Hepatocyte (in vitro differentiated cells): ENCODE measurements at regions not wholly inside any gene's neighbourhood (a gene's known extent, or its start where the extent isn't known, plus 50 kb on each side); places are given as distances from the start of the nearest gene placed in this dataset.
"Not testable (repeated sequence)": the region's sequence is repeated elsewhere in the genome, so short reads cannot be mapped to it uniquely, and the experiment has no call there.

ENCODE experiments used
- DNase-seq: peaks from one replicate; pipeline ENCODE4 v3.0.0-alpha.2; 2016; ENCODE audit warnings: low spot score
- H2AFZ ChIP-seq: fragments of 200-600 bp; sonication (generic); 2 replicates; pipeline ENCODE4 v1.6.0; 2016; ENCODE audit warnings: antibody characterized with exemption, mild to moderate bottlenecking
- H3K27ac ChIP-seq: fragments of 200-600 bp; sonication (generic); 2 replicates; pipeline ENCODE4 v1.5.1; 2016; ENCODE audit warnings: mild to moderate bottlenecking
- H3K27me3 ChIP-seq: fragments of 200-600 bp; sonication (generic); 2 replicates; pipeline ENCODE4 v1.6.1; 2016
- H3K36me3 ChIP-seq: fragments of 200-600 bp; sonication (generic); replicated peaks from 2 replicates; pipeline ENCODE4 v1.5.1; 2016; ENCODE audit warnings: low read depth; ENCODE audit not compliant: insufficient read depth
- H3K4me1 ChIP-seq: fragments of 200-600 bp; sonication (generic); 2 replicates; pipeline ENCODE4 v1.5.1; 2016; ENCODE audit warnings: mild to moderate bottlenecking, moderate library complexity; ENCODE audit not compliant: insufficient read depth
- H3K4me2 ChIP-seq: fragments of 200-600 bp; sonication (generic); 2 replicates; pipeline ENCODE4 v1.6.0; 2016
- H3K4me3 ChIP-seq: fragments of 200-600 bp; sonication (generic); 2 replicates; pipeline ENCODE4 v1.5.1; 2016; ENCODE audit warnings: mild to moderate bottlenecking
- H3K79me2 ChIP-seq: fragments of 200-600 bp; sonication (generic); 2 replicates; pipeline ENCODE4 v1.6.0; 2017; ENCODE audit warnings: mild to moderate bottlenecking
- H3K9me2 ChIP-seq: fragments of 200-600 bp; sonication (generic); replicated peaks from 2 replicates; pipeline ENCODE4 v1.6.0; 2017; ENCODE audit warnings: mild to moderate bottlenecking; ENCODE audit not compliant: insufficient read depth
- H3K9me3 ChIP-seq: fragments of 200-600 bp; sonication (generic); 2 replicates; pipeline ENCODE4 v1.5.1; 2016; ENCODE audit warnings: low read depth, mild to moderate bottlenecking
- H4K20me1 ChIP-seq: fragments of 200-600 bp; sonication (generic); 2 replicates; pipeline ENCODE4 v1.6.0; 2016; ENCODE audit warnings: mild to moderate bottlenecking; ENCODE audit not compliant: insufficient read depth, poor library complexity, severe bottlenecking
- EZH2 ChIP-seq: fragments of 200-600 bp; sonication (generic); IDR thresholded peaks from 2 replicates; pipeline ENCODE4 v1.6.1; 2016; ENCODE audit warnings: antibody characterized with exemption, mild to moderate bottlenecking, borderline replicate concordance
- EZH2phosphoT487 ChIP-seq: fragments of 200-600 bp; sonication (generic); IDR thresholded peaks from one replicate; pipeline ENCODE4 v1.6.1; 2018; ENCODE audit warnings: antibody characterized with exemption, mild to moderate bottlenecking, low read depth, moderate library complexity; ENCODE audit not compliant: unreplicated experiment, severe bottlenecking
- WGBS: methylation state at CpG from one replicate; pipeline ENCODE4 v1.1.6; 2016; ENCODE audit warnings: low lambda C conversion rate; ENCODE audit errors: missing lambda C conversion rate; 5-methylcytosine and 5-hydroxymethylcytosine counted together
- TF ChIP-seq, protein P1 (sequence below): fragments of 200-600 bp; sonication (generic); IDR thresholded peaks from 2 replicates; pipeline ENCODE4 v1.5.1; 2016; ENCODE audit warnings: antibody characterized with exemption, mild to moderate bottlenecking; ENCODE audit not compliant: poor library complexity

DNA sequence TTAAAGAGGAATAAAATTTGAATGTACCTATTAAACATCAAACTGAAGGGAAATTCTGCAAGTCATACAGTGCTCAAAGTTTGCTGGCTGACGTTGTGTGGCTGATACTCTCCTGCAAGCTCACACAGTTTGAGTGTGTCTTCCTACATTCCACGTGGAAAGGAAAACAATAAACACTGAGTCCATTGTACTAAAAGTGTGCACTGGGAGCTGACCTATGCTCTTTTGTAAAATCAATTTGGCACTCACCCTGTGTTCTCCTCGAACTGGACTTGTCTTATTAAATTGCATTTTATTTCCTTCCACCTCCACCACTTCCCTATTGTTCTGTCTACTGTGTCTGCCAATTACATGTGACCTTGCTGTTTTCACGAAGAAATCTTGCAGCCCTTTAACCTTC is 458.0 kb downstream of the CPS1 start:
- Histone ChIP-seq H3K27ac (no peak overlapping the region), H3K79me2 (no peaks in the 10 kb centered on the region), H3K4me2 (no peak overlapping the region), H3K27me3 (no peaks in the 10 kb centered on the region), H2AFZ (no peak overlapping the region), H3K4me3 (no peak overlapping the region), H4K20me1 (no peaks in the 10 kb centered on the region), H3K9me3 (no peaks in the 10 kb centered on the region), H3K4me1 (no peaks in the 10 kb centered on the region), H3K9me2 (no peaks in the 10 kb centered on the region), H3K36me3 (no peaks in the 10 kb centered on the region)
- TF ChIP-seq, protein P1, sequence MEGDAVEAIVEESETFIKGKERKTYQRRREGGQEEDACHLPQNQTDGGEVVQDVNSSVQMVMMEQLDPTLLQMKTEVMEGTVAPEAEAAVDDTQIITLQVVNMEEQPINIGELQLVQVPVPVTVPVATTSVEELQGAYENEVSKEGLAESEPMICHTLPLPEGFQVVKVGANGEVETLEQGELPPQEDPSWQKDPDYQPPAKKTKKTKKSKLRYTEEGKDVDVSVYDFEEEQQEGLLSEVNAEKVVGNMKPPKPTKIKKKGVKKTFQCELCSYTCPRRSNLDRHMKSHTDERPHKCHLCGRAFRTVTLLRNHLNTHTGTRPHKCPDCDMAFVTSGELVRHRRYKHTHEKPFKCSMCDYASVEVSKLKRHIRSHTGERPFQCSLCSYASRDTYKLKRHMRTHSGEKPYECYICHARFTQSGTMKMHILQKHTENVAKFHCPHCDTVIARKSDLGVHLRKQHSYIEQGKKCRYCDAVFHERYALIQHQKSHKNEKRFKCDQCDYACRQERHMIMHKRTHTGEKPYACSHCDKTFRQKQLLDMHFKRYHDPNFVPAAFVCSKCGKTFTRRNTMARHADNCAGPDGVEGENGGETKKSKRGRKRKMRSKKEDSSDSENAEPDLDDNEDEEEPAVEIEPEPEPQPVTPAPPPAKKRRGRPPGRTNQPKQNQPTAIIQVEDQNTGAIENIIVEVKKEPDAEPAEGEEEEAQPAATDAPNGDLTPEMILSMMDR, result no peak
- TF ChIP-seq EZH2 (no peak), EZH2phosphoT487 (no peak)
- WGBS, result 52% methylated on average over 4 of the region's 4 CpGs
- no peak for DNase-seq

DNA sequence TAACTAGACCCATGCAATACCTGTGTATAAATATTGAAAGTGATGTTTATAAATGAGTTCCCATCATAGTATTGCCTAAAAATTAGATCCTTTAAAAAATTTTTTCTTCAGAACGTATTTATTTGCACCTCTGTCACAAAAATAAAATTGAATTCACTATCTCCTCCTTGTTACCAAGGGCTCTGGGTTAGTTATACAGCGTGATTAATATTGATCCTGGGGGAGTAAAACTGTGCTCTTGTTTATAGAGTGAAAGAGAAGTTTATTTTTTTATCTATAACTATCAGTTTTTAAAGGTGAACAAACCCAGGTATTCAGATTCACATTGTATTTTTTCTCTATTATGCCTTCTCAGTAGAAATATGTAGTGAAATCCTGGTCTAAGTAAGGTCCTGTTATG is 458.5 kb downstream of the CPS1 start:
- no peaks in the 10 kb centered on the region for H3K27me3 ChIP-seq
- no peaks in the 10 kb centered on the region for H3K9me3 ChIP-seq
- H3K79me2 ChIP-seq, result no peaks in the 10 kb centered on the region
- no peaks in the 10 kb centered on the region for H3K36me3 ChIP-seq
- no peak overlapping the region for H3K4me3 ChIP-seq
- TF ChIP-seq, protein P1, result no peak
- TF ChIP-seq EZH2phosphoT487 (no peak), EZH2 (no peak)
- no peak overlapping the region for H2AFZ ChIP-seq
- WGBS, result 82% methylated on average over 2 of the region's 2 CpGs
- DNase-seq, result no peak
- H3K4me1 ChIP-seq, result no peaks in the 10 kb centered on the region
- no peaks in the 10 kb centered on the region for H4K20me1 ChIP-seq
- no peak overlapping the region for H3K27ac ChIP-seq
- no peaks in the 10 kb centered on the region for H3K9me2 ChIP-seq
- H3K4me2 ChIP-seq, result no peak overlapping the region

DNA sequence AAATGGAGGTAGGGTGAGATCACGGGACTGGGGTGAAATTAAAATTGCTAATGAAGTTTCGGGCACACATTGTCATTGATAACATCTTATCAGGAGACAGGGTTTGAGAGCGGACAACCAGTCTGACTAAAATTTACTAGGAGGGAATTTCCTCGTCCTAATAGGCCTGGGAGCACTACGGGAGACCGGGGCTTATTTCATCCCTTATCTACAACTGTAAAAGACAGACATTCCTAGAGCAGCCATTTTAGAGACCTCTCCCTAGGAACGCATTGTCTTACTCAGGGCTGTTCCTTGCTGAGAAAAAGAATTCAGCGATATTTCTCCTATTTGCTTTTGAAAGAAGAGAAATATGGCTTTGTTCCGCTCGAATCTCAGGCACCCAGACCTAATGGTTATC is 468.7 kb downstream of the CPS1 start:
- not testable (repeated sequence) for H2AFZ ChIP-seq, H3K27me3 ChIP-seq, H3K9me3 ChIP-seq, DNase-seq, H3K36me3 ChIP-seq, H3K4me1 ChIP-seq, H3K79me2 ChIP-seq, H3K4me3 ChIP-seq, H4K20me1 ChIP-seq, H3K9me2 ChIP-seq, H3K27ac ChIP-seq, H3K4me2 ChIP-seq
- WGBS, result 95% methylated on average over 10 of the region's 10 CpGs

DNA sequence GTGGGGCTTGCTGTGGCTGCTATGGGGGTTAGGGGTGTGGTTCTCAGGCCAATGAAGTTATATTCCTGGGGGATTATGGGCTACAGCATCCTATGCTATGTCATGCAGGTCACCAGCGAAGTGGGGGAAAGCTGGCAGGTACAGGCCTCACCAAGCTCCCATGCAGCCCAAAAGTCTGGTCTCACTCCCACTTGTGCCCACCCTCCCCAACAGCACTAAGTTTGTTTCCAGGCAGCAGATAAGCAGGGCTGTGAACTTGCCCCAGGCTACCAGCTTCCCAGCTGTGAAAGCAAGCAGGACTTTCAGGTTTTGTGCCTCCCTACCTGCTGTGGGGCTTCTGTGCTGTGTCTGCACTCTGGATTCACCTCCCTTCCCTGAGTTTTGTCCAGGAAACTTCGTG is 469.7 kb downstream of the CPS1 start:
- H3K4me2 ChIP-seq, result no peak overlapping the region
- no peaks in the 10 kb centered on the region for H3K4me1 ChIP-seq
- no peak overlapping the region for H3K4me3 ChIP-seq
- no peak for DNase-seq
- H4K20me1 ChIP-seq, result no peaks in the 10 kb centered on the region
- H3K79me2 ChIP-seq, result no peaks in the 10 kb centered on the region
- no peaks in the 10 kb centered on the region for H3K36me3 ChIP-seq
- H3K9me2 ChIP-seq, result no peaks in the 10 kb centered on the region
- TF ChIP-seq EZH2phosphoT487, result no peak
- TF ChIP-seq EZH2, result no peak
- TF ChIP-seq, protein P1, result no peak
- WGBS, result 76% methylated on average over 2 of the region's 2 CpGs
- no peak overlapping the region for H3K27ac ChIP-seq
- no peak overlapping the region for H2AFZ ChIP-seq
- no peaks in the 10 kb centered on the region for H3K9me3 ChIP-seq
- no peaks in the 10 kb centered on the region for H3K27me3 ChIP-seq
